ENCODE measurements at regions not wholly inside any gene's neighbourhood (a gene's known extent, or its start where the extent isn't known, plus 50 kb on each side); places are given as distances from the start of the nearest gene placed in this dataset.

- H3K4me3 ChIP-seq (ENCODE audit: low read depth, low read length), result no peak overlapping the region
- in situ Hi-C loops (cut with HindIII; ENCODE audit: low pct_ligation_motif_present, low sequenced_read_pairs), result no loop called here
- H3K27ac ChIP-seq, result no peak overlapping the region
Observed at GRCh38 chr6:71523548-71523947, 234.9 kb downstream of the OGFRL1 start.

GRCh38 chr6:71524201-71524600 lies 235.6 kb downstream of the OGFRL1 start:
- in situ Hi-C loops (cut with HindIII; ENCODE audit: low pct_ligation_motif_present, low sequenced_read_pairs), result no loop called here
- H3K27ac ChIP-seq, result no peak overlapping the region

More at GRCh38 chr6:71523548-71523947, 234.9 kb downstream of the OGFRL1 start:
- no peak for DNase-seq
- TF ChIP-seq CTCF (IDR thresholded peaks at IDR 0.05; ENCODE audit: low read depth, low read length, missing control alignments), result no peak
- H3K36me3 ChIP-seq (replicated peaks), result no peaks in the 10 kb centered on the region
- H3K27me3 ChIP-seq (replicated peaks), result no peaks in the 10 kb centered on the region

GRCh38 chr6:71527886-71528285 lies 239.3 kb downstream of the OGFRL1 start:
- TF ChIP-seq CTCF (IDR thresholded peaks at IDR 0.05; ENCODE audit: low read depth, low read length, missing control alignments), result no peak
- in situ Hi-C loops (cut with HindIII; ENCODE audit: low pct_ligation_motif_present, low sequenced_read_pairs), result no loop called here

More at GRCh38 chr6:71524201-71524600, 235.6 kb downstream of the OGFRL1 start:
- Histone ChIP-seq H3K27me3 (replicated peaks) (no peaks in the 10 kb centered on the region), H3K36me3 (replicated peaks) (no peaks in the 10 kb centered on the region), H3K4me3 (ENCODE audit: low read depth, low read length) (no peak overlapping the region)
- no peak for TF ChIP-seq CTCF (IDR thresholded peaks at IDR 0.05; ENCODE audit: low read depth, low read length, missing control alignments)
- no peak for DNase-seq

GRCh38 chr6:71529026-71529425 lies 240.4 kb downstream of the OGFRL1 start:
- in situ Hi-C loops (cut with HindIII; ENCODE audit: low pct_ligation_motif_present, low sequenced_read_pairs), result no loop called here
- no peak for TF ChIP-seq CTCF (IDR thresholded peaks at IDR 0.05; ENCODE audit: low read depth, low read length, missing control alignments)
- H3K27ac ChIP-seq, result no peak overlapping the region
- H3K36me3 ChIP-seq (replicated peaks), result no peaks in the 10 kb centered on the region
- DNase-seq, result no peak
- H3K27me3 ChIP-seq (replicated peaks), result no peaks in the 10 kb centered on the region
- H3K4me3 ChIP-seq (ENCODE audit: low read depth, low read length), result no peak overlapping the region

More at GRCh38 chr6:71527886-71528285, 239.3 kb downstream of the OGFRL1 start:
- DNase-seq, result no peak
- Histone ChIP-seq H3K4me3 (ENCODE audit: low read depth, low read length) (no peak overlapping the region), H3K36me3 (replicated peaks) (no peaks in the 10 kb centered on the region), H3K27ac (no peak overlapping the region), H3K27me3 (replicated peaks) (no peaks in the 10 kb centered on the region)

- no peak for TF ChIP-seq CTCF (IDR thresholded peaks at IDR 0.05; ENCODE audit: low read depth, low read length, missing control alignments)
Observed at GRCh38 chr6:71529769-71530168, 241.2 kb downstream of the OGFRL1 start.

GRCh38 chr6:71531006-71531405 lies 242.4 kb downstream of the OGFRL1 start:
- DNase-seq, result no peak
- Histone ChIP-seq H3K36me3 (replicated peaks) (no peaks in the 10 kb centered on the region), H3K27ac (no peak overlapping the region), H3K27me3 (replicated peaks) (no peaks in the 10 kb centered on the region), H3K4me3 (ENCODE audit: low read depth, low read length) (no peak overlapping the region)
- in situ Hi-C loops (cut with HindIII; ENCODE audit: low pct_ligation_motif_present, low sequenced_read_pairs), result no loop called here
- no peak for TF ChIP-seq CTCF (IDR thresholded peaks at IDR 0.05; ENCODE audit: low read depth, low read length, missing control alignments)

More at GRCh38 chr6:71529769-71530168, 241.2 kb downstream of the OGFRL1 start:
- H3K27me3 ChIP-seq (replicated peaks), result no peaks in the 10 kb centered on the region
- H3K27ac ChIP-seq, result no peak overlapping the region
- no peak overlapping the region for H3K4me3 ChIP-seq (ENCODE audit: low read depth, low read length)
- no peaks in the 10 kb centered on the region for H3K36me3 ChIP-seq (replicated peaks)
- in situ Hi-C loops (cut with HindIII; ENCODE audit: low pct_ligation_motif_present, low sequenced_read_pairs), result no loop called here
- no peak for DNase-seq

All from brain microvascular endothelial cell (primary cell).